Mesothelial cell of epicardium (in vitro differentiated cells): ENCODE measurements at regions not wholly inside any gene's neighbourhood (a gene's known extent, or its start where the extent isn't known, plus 50 kb on each side); places are given as distances from the start of the nearest gene placed in this dataset.

Experiments
- DNase-seq, 2 experiments: peaks; one replicate each; pipeline ENCODE4 v3.0.0; 2021; ENCODE audit warnings: low spot score in 2 of 2; ENCODE audit not compliant: unreplicated experiment in 2 of 2
- H3K27ac Mint-ChIP-seq: 2 replicates; pipeline ENCODE4 v1.8.0; 2021; ENCODE audit warnings: mixed read lengths
- H3K27me3 Mint-ChIP-seq: 2 replicates; pipeline ENCODE4 v1.8.0; 2021; ENCODE audit warnings: low read depth, mixed read lengths
- H3K36me3 Mint-ChIP-seq: 2 replicates; pipeline ENCODE4 v1.8.0; 2021; ENCODE audit warnings: mixed read lengths
- H3K4me1 Mint-ChIP-seq: 2 replicates; pipeline ENCODE4 v1.8.0; 2021; ENCODE audit warnings: mixed read lengths
- H3K4me3 Mint-ChIP-seq: 2 replicates; pipeline ENCODE4 v1.8.0; 2021; ENCODE audit warnings: mild to moderate bottlenecking, moderate library complexity, mixed read lengths
- H3K9me3 Mint-ChIP-seq: 2 replicates; pipeline ENCODE4 v1.8.0; 2021; ENCODE audit warnings: mixed read lengths
- TF ChIP-seq, protein P1 (sequence below): fragments of 200-600 bp; sonication (generic); IDR thresholded peaks from one replicate; pipeline ENCODE4 v1.5.0; 2021; ENCODE audit warnings: antibody characterized with exemption; ENCODE audit not compliant: unreplicated experiment

- Mint-ChIP-seq H3K9me3 (no peaks in the 10 kb centered on the region), H3K4me3 (no peak overlapping the region), H3K4me1 (peaks cover 7% of the 10 kb centered on the region), H3K36me3 (no peaks in the 10 kb centered on the region), H3K27me3 (no peaks in the 10 kb centered on the region), H3K27ac (no peak overlapping the region)
- DNase-seq: no peak
- TF ChIP-seq, protein P1, sequence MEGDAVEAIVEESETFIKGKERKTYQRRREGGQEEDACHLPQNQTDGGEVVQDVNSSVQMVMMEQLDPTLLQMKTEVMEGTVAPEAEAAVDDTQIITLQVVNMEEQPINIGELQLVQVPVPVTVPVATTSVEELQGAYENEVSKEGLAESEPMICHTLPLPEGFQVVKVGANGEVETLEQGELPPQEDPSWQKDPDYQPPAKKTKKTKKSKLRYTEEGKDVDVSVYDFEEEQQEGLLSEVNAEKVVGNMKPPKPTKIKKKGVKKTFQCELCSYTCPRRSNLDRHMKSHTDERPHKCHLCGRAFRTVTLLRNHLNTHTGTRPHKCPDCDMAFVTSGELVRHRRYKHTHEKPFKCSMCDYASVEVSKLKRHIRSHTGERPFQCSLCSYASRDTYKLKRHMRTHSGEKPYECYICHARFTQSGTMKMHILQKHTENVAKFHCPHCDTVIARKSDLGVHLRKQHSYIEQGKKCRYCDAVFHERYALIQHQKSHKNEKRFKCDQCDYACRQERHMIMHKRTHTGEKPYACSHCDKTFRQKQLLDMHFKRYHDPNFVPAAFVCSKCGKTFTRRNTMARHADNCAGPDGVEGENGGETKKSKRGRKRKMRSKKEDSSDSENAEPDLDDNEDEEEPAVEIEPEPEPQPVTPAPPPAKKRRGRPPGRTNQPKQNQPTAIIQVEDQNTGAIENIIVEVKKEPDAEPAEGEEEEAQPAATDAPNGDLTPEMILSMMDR: no peak
Observed at GRCh38 chr4:99722725-99723124, 65.1 kb upstream of the C4orf54 start.

GRCh38 chr4:99722006-99722405 is 64.4 kb upstream of the C4orf54 start:
- no peak overlapping the region for H3K27ac Mint-ChIP-seq
- DNase-seq: no peak
- no peak overlapping the region for H3K4me3 Mint-ChIP-seq
- no peaks in the 10 kb centered on the region for H3K36me3 Mint-ChIP-seq
- TF ChIP-seq, protein P1: no peak
- H3K9me3 Mint-ChIP-seq: no peaks in the 10 kb centered on the region
- no peaks in the 10 kb centered on the region for H3K27me3 Mint-ChIP-seq
- H3K4me1 Mint-ChIP-seq: peaks cover 7% of the 10 kb centered on the region

DNA sequence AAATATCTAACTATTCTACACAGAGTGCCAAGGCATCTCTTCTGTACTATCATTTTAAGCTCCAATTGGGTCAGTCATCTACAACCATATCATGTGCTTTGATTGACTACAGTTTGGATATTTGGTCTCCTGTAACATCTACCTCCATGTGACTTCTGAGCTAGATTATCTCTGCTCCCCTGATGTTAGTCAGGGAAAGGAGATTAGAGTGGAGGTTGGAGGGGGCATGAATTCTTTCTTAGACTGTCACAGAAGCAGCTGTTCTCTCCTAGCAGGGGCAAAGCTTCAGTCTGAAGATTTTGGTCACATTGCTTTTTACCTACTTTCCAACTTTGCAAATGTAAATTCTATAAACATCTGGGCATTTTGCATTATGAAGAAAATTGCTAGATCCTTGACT is 62.6 kb upstream of the C4orf54 start:
- H3K27me3 Mint-ChIP-seq: no peaks in the 10 kb centered on the region
- TF ChIP-seq, protein P1: no peak
- peaks cover 7% of the 10 kb centered on the region for H3K4me1 Mint-ChIP-seq
- no peak overlapping the region for H3K4me3 Mint-ChIP-seq
- H3K36me3 Mint-ChIP-seq: no peaks in the 10 kb centered on the region
- H3K27ac Mint-ChIP-seq: no peak overlapping the region
- no peak for DNase-seq
- no peaks in the 10 kb centered on the region for H3K9me3 Mint-ChIP-seq

GRCh38 chr4:99716996-99717395 is 59.4 kb upstream of the C4orf54 start:
- Mint-ChIP-seq H3K27ac (no peak overlapping the region), H3K9me3 (no peaks in the 10 kb centered on the region), H3K36me3 (no peaks in the 10 kb centered on the region), H3K4me1 (no peaks in the 10 kb centered on the region), H3K4me3 (no peak overlapping the region), H3K27me3 (no peaks in the 10 kb centered on the region)
- TF ChIP-seq, protein P1: no peak
- no peak for DNase-seq

- no peak for DNase-seq
- Mint-ChIP-seq H3K4me3 (no peak overlapping the region), H3K36me3 (no peaks in the 10 kb centered on the region), H3K9me3 (no peaks in the 10 kb centered on the region), H3K27ac (no peak overlapping the region), H3K27me3 (peaks cover 2% of the 10 kb centered on the region), H3K4me1 (no peaks in the 10 kb centered on the region)
- TF ChIP-seq, protein P1: no peak
Observed at GRCh38 chr4:99715286-99715685, 57.7 kb upstream of the C4orf54 start.

DNA sequence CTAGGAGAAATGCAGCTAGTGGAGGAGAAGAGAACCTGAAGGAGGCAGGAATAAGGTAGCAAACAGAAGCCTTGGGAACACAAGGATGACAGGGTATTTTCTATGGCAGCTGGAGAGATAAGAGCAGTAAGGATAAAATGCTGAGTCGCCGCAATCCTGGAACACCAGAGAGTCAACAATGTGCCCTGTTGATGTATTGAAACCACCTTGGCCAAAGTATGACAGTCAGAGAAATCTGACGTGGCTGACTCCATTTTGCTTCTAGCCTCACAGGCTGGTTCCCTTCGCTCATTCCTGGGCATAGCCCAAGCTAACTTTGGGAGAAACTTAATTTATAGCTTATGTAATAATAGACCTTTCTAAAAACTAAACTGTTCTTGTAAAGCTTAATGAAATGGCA is 56.6 kb upstream of the C4orf54 start:
- Mint-ChIP-seq H3K27ac (no peak overlapping the region), H3K27me3 (peaks cover 2% of the 10 kb centered on the region), H3K36me3 (no peaks in the 10 kb centered on the region), H3K4me3 (no peak overlapping the region), H3K4me1 (no peaks in the 10 kb centered on the region), H3K9me3 (no peaks in the 10 kb centered on the region)
- no peak for DNase-seq
- TF ChIP-seq, protein P1: no peak
